ENCODE measurements at regions not wholly inside any gene's neighbourhood (a gene's known extent, or its start where the extent isn't known, plus 50 kb on each side); places are given as distances from the start of the nearest gene placed in this dataset.

DNA sequence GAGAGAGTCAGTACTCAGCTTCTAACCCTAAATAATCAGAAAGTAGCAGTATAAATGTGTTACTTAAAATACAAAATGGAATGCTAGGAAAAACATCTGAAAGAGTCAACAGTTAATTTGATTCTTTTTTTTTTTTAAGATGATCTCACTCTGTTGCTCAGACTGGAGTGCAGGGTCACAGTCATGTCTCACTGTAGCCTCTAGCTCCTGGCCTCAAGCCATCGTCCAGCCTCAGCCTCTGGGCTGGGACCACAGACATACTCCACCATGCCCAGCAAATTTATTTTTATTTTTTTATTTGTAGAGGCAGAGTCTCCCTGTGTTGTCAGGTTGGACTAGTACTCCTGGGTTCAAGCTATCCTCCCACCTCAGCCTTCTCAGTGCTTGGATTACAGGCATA, 424.9 kb downstream of the IRX2 start:
- no peaks in the 10 kb centered on the region for H3K4me1 Mint-ChIP-seq
- no peak overlapping the region for H3K4me3 Mint-ChIP-seq
- H3K4me2 ChIP-seq: no peak overlapping the region
- DNase-seq (ENCODE audit: low spot score) (no peak), ATAC-seq (no peak)
- H3K36me3 ChIP-seq (ENCODE audit: insufficient read depth): no peaks in the 10 kb centered on the region
- H3K36me3 Mint-ChIP-seq (ENCODE audit: low read depth): no peaks in the 10 kb centered on the region
- no peaks in the 10 kb centered on the region for H3K79me2 ChIP-seq (replicated peaks; ENCODE audit: insufficient read depth)
- no peak overlapping the region for H2AFZ ChIP-seq
- peaks cover 4% of the 10 kb centered on the region; the same call in 2 of the 3 replicates for H3K9me3 Mint-ChIP-seq
- H3K27ac Mint-ChIP-seq: no peak overlapping the region
- no peaks in the 10 kb centered on the region for H3K27me3 Mint-ChIP-seq (ENCODE audit: insufficient read depth, low read depth, poor library complexity)
- TF ChIP-seq JUNB (IDR thresholded peaks at IDR 0.05; ENCODE audit: unreplicated experiment) (no peak), POLR2AphosphoS5 (IDR thresholded peaks at IDR 0.05; ENCODE audit: low read depth) (no peak), NANOG (IDR thresholded peaks at IDR 0.05; ENCODE audit: borderline replicate concordance) (no peak), CREB1 (CRISPR knock-in tag; IDR thresholded peaks at IDR 0.05; ENCODE audit: low read depth) (no peak), EZH2phosphoT487 (IDR thresholded peaks at IDR 0.05; ENCODE audit: unreplicated experiment) (no peak), EZH2 (IDR thresholded peaks at IDR 0.05; ENCODE audit: low read depth, unreplicated experiment) (no peak), ZNF331 (CRISPR knock-in tag; IDR thresholded peaks at IDR 0.05; ENCODE audit: low read depth) (no peak), ZNF114 (CRISPR knock-in tag; IDR thresholded peaks at IDR 0.05) (no peak), STAT1 (IDR thresholded peaks at IDR 0.05; ENCODE audit: unreplicated experiment) (no peak)
- TF ChIP-seq, protein P1, sequence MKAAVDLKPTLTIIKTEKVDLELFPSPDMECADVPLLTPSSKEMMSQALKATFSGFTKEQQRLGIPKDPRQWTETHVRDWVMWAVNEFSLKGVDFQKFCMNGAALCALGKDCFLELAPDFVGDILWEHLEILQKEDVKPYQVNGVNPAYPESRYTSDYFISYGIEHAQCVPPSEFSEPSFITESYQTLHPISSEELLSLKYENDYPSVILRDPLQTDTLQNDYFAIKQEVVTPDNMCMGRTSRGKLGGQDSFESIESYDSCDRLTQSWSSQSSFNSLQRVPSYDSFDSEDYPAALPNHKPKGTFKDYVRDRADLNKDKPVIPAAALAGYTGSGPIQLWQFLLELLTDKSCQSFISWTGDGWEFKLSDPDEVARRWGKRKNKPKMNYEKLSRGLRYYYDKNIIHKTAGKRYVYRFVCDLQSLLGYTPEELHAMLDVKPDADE (IDR thresholded peaks at IDR 0.05): no peak
- TF ChIP-seq, protein P2, sequence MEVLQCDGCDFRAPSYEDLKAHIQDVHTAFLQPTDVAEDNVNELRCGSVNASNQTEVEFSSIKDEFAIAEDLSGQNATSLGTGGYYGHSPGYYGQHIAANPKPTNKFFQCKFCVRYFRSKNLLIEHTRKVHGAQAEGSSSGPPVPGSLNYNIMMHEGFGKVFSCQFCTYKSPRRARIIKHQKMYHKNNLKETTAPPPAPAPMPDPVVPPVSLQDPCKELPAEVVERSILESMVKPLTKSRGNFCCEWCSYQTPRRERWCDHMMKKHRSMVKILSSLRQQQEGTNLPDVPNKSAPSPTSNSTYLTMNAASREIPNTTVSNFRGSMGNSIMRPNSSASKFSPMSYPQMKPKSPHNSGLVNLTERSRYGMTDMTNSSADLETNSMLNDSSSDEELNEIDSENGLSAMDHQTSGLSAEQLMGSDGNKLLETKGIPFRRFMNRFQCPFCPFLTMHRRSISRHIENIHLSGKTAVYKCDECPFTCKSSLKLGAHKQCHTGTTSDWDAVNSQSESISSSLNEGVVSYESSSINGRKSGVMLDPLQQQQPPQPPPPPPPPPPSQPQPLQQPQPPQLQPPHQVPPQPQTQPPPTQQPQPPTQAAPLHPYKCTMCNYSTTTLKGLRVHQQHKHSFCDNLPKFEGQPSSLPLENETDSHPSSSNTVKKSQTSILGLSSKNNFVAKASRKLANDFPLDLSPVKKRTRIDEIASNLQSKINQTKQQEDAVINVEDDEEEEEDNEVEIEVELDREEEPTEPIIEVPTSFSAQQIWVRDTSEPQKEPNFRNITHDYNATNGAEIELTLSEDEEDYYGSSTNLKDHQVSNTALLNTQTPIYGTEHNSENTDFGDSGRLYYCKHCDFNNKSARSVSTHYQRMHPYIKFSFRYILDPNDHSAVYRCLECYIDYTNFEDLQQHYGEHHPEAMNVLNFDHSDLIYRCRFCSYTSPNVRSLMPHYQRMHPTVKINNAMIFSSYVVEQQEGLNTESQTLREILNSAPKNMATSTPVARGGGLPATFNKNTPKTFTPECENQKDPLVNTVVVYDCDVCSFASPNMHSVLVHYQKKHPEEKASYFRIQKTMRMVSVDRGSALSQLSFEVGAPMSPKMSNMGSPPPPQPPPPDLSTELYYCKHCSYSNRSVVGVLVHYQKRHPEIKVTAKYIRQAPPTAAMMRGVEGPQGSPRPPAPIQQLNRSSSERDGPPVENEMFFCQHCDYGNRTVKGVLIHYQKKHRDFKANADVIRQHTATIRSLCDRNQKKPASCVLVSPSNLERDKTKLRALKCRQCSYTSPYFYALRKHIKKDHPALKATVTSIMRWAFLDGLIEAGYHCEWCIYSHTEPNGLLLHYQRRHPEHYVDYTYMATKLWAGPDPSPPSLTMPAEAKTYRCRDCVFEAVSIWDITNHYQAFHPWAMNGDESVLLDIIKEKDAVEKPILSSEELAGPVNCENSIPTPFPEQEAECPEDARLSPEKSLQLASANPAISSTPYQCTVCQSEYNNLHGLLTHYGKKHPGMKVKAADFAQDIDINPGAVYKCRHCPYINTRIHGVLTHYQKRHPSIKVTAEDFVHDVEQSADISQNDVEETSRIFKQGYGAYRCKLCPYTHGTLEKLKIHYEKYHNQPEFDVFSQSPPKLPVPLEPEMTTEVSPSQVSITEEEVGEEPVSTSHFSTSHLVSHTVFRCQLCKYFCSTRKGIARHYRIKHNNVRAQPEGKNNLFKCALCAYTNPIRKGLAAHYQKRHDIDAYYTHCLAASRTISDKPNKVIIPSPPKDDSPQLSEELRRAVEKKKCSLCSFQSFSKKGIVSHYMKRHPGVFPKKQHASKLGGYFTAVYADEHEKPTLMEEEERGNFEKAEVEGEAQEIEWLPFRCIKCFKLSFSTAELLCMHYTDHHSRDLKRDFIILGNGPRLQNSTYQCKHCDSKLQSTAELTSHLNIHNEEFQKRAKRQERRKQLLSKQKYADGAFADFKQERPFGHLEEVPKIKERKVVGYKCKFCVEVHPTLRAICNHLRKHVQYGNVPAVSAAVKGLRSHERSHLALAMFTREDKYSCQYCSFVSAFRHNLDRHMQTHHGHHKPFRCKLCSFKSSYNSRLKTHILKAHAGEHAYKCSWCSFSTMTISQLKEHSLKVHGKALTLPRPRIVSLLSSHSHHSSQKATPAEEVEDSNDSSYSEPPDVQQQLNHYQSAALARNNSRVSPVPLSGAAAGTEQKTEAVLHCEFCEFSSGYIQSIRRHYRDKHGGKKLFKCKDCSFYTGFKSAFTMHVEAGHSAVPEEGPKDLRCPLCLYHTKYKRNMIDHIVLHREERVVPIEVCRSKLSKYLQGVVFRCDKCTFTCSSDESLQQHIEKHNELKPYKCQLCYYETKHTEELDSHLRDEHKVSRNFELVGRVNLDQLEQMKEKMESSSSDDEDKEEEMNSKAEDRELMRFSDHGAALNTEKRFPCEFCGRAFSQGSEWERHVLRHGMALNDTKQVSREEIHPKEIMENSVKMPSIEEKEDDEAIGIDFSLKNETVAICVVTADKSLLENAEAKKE (CRISPR knock-in tag; IDR thresholded peaks at IDR 0.05): no peak
- TF ChIP-seq, protein P3, sequence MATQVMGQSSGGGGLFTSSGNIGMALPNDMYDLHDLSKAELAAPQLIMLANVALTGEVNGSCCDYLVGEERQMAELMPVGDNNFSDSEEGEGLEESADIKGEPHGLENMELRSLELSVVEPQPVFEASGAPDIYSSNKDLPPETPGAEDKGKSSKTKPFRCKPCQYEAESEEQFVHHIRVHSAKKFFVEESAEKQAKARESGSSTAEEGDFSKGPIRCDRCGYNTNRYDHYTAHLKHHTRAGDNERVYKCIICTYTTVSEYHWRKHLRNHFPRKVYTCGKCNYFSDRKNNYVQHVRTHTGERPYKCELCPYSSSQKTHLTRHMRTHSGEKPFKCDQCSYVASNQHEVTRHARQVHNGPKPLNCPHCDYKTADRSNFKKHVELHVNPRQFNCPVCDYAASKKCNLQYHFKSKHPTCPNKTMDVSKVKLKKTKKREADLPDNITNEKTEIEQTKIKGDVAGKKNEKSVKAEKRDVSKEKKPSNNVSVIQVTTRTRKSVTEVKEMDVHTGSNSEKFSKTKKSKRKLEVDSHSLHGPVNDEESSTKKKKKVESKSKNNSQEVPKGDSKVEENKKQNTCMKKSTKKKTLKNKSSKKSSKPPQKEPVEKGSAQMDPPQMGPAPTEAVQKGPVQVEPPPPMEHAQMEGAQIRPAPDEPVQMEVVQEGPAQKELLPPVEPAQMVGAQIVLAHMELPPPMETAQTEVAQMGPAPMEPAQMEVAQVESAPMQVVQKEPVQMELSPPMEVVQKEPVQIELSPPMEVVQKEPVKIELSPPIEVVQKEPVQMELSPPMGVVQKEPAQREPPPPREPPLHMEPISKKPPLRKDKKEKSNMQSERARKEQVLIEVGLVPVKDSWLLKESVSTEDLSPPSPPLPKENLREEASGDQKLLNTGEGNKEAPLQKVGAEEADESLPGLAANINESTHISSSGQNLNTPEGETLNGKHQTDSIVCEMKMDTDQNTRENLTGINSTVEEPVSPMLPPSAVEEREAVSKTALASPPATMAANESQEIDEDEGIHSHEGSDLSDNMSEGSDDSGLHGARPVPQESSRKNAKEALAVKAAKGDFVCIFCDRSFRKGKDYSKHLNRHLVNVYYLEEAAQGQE (IDR thresholded peaks at IDR 0.05; ENCODE audit: unreplicated experiment): no peak
- TF ChIP-seq, protein P4, sequence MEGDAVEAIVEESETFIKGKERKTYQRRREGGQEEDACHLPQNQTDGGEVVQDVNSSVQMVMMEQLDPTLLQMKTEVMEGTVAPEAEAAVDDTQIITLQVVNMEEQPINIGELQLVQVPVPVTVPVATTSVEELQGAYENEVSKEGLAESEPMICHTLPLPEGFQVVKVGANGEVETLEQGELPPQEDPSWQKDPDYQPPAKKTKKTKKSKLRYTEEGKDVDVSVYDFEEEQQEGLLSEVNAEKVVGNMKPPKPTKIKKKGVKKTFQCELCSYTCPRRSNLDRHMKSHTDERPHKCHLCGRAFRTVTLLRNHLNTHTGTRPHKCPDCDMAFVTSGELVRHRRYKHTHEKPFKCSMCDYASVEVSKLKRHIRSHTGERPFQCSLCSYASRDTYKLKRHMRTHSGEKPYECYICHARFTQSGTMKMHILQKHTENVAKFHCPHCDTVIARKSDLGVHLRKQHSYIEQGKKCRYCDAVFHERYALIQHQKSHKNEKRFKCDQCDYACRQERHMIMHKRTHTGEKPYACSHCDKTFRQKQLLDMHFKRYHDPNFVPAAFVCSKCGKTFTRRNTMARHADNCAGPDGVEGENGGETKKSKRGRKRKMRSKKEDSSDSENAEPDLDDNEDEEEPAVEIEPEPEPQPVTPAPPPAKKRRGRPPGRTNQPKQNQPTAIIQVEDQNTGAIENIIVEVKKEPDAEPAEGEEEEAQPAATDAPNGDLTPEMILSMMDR (conservative IDR thresholded peaks at IDR 0.05; ENCODE audit: low read depth in 2 of 2): no peak
- no peak overlapping the region for H3K27ac ChIP-seq (ENCODE audit: low read depth)
- no peaks in the 10 kb centered on the region for H3K27me3 ChIP-seq (ENCODE audit: insufficient read depth)
- H3K4me3 ChIP-seq: no peak overlapping the region
- no peaks in the 10 kb centered on the region for H3F3A ChIP-seq (replicated peaks; ENCODE audit: low read depth)
- H3K4me1 ChIP-seq (ENCODE audit: insufficient read depth): no peaks in the 10 kb centered on the region
- H4K20me1 ChIP-seq (replicated peaks; ENCODE audit: insufficient read depth): no peaks in the 10 kb centered on the region
- no peaks in the 10 kb centered on the region for H3K9me2 ChIP-seq (ENCODE audit: insufficient read depth)

Measured in GM23338 (cell line).